Osteoblast (primary cell): ENCODE measurements at regions not wholly inside any gene's neighbourhood (a gene's known extent, or its start where the extent isn't known, plus 50 kb on each side); places are given as distances from the start of the nearest gene placed in this dataset.
"Not testable (repeated sequence)": the region's sequence is repeated elsewhere in the genome, so short reads cannot be mapped to it uniquely, and the experiment has no call there.

Experiments used
- DNase-seq: peaks from one replicate; pipeline ENCODE4 v3.0.0; 2011; ENCODE audit warnings: low spot score, mixed read lengths; ENCODE audit not compliant: insufficient read length; ENCODE audit errors: missing footprints
- H2AFZ ChIP-seq: 2 replicates; pipeline ENCODE4 v1.6.0; 2011; ENCODE audit warnings: mild to moderate bottlenecking, low read length
- H3K27ac ChIP-seq: 2 replicates; pipeline ENCODE4 v1.5.1; 2011; ENCODE audit warnings: mild to moderate bottlenecking, low read depth, low read length, moderate library complexity
- H3K27me3 ChIP-seq: 2 replicates; pipeline ENCODE4 v1.6.0; 2012; ENCODE audit warnings: mild to moderate bottlenecking, control low read depth, inconsistent platforms, low read length, moderate library complexity; ENCODE audit not compliant: insufficient read depth
- H3K36me3 ChIP-seq: 2 replicates; pipeline ENCODE4 v1.5.1; 2011; ENCODE audit warnings: mild to moderate bottlenecking, low read length, control low read depth, moderate library complexity; ENCODE audit not compliant: insufficient read depth
- H3K4me1 ChIP-seq: 2 replicates; pipeline ENCODE4 v1.5.1; 2011; ENCODE audit warnings: mild to moderate bottlenecking, low read length, control low read depth, moderate library complexity; ENCODE audit not compliant: insufficient read depth
- H3K4me2 ChIP-seq: 2 replicates; pipeline ENCODE4 v1.6.0; 2011; ENCODE audit warnings: mild to moderate bottlenecking, low read length; ENCODE audit not compliant: insufficient read depth
- H3K4me3 ChIP-seq: fragments of 200-600 bp; sonication (generic); 3 replicates; pipeline ENCODE4 v1.5.1; 2012; ENCODE audit warnings: mild to moderate bottlenecking, low read length, inconsistent platforms; ENCODE audit not compliant: insufficient read depth
- H3K79me2 ChIP-seq: 2 replicates; pipeline ENCODE4 v1.6.0; 2012; ENCODE audit warnings: mild to moderate bottlenecking, low read length, control low read depth, inconsistent platforms; ENCODE audit not compliant: insufficient read depth
- H3K9me3 ChIP-seq: 2 replicates; pipeline ENCODE4 v1.5.1; 2011; ENCODE audit warnings: low read depth, low read length, control low read depth
- H4K20me1 ChIP-seq: 2 replicates; pipeline ENCODE4 v1.6.0; 2012; ENCODE audit warnings: mild to moderate bottlenecking, low read length, control low read depth; ENCODE audit not compliant: insufficient read depth
- CTCF ChIP-seq: IDR thresholded peaks from 2 replicates; pipeline ENCODE4 v1.5.1; 2011; ENCODE audit warnings: mild to moderate bottlenecking, low read depth, low read length, moderate library complexity; ENCODE audit errors: extremely low read depth

GRCh38 chr4:58825278-58825677 is 1715.1 kb upstream of the IGFBP7 start:
- no peaks in the 10 kb centered on the region for H3K9me3 ChIP-seq
- DNase-seq, result no peak
- no peak overlapping the region for H3K4me2 ChIP-seq
- no peak overlapping the region for H3K4me3 ChIP-seq
- no peaks in the 10 kb centered on the region for H4K20me1 ChIP-seq
- H3K4me1 ChIP-seq, result no peaks in the 10 kb centered on the region
- no peak overlapping the region for H2AFZ ChIP-seq
- H3K27me3 ChIP-seq, result no peaks in the 10 kb centered on the region
- H3K79me2 ChIP-seq, result no peaks in the 10 kb centered on the region
- no peaks in the 10 kb centered on the region for H3K36me3 ChIP-seq
- H3K27ac ChIP-seq, result no peak overlapping the region
- no peak for TF ChIP-seq CTCF

DNA sequence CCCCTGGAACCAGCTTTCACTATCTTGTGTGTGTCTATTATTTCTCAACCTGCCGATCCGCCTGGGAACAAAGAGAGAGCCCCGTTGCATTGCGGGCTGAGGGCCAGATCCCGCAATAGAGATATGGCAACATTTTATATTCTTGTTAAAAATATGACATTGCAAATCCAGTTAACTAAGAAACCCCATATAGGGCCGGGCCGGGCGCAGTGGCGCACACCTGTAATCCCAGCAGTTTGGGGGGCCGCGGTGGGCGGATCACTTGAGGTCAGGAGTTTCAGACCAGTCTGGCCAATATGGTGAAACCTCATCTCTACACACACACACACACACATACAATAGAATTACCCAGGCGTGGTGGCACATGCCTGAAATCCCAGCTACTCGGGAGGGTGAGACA is 1708.4 kb upstream of the IGFBP7 start:
- H3K36me3 ChIP-seq, H4K20me1 ChIP-seq, H3K9me3 ChIP-seq, H3K4me2 ChIP-seq, H3K27me3 ChIP-seq, H3K27ac ChIP-seq, H3K4me3 ChIP-seq, H3K4me1 ChIP-seq, H2AFZ ChIP-seq, H3K79me2 ChIP-seq, DNase-seq: not testable (repeated sequence)

DNA sequence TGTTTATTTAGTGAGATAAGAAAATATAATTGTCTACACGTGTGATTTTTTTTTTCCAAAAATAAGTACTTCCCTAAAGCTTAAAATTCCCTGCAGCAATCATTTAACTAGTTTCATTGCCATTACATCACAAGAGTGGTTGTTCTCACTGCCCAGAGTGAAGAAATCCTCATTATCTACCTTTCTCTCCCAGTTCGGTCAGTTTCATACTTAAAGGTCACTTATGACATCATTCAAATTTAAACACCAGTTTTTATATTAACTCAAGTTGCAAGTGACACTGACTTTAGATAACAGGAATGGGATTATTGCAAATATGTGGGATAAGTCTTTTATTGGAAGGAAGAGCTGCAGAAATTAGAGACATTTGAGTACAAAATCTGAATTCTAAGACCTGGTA is 1699.8 kb upstream of the IGFBP7 start:
- no peak for DNase-seq
- Histone ChIP-seq H3K4me1 (no peaks in the 10 kb centered on the region), H3K4me3 (no peak overlapping the region), H3K4me2 (no peak overlapping the region), H2AFZ (no peak overlapping the region), H3K9me3 (no peaks in the 10 kb centered on the region), H3K27me3 (no peaks in the 10 kb centered on the region), H3K36me3 (no peaks in the 10 kb centered on the region), H3K27ac (no peak overlapping the region), H3K79me2 (no peaks in the 10 kb centered on the region), H4K20me1 (no peaks in the 10 kb centered on the region)
- TF ChIP-seq CTCF, result no peak

DNA sequence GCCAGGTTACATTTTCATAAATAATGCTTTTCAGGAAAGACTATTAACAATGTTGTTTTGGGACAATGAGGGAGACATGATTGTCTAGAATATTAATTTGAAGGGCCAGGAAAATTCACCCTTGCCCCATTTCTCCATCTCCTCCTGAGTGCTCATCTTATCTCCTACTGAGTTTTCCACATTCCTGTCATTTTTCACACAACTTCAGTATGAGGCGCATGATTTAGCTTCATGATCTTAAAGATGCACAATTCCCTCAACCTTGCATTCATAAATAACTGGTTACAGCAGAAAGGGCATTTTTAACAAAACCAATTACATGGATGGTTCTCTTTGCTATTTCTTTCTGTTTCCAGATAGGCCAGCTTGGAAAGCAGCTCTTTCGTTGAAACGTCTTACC is 1699.2 kb upstream of the IGFBP7 start:
- H4K20me1 ChIP-seq, result no peaks in the 10 kb centered on the region
- H3K79me2 ChIP-seq, result no peaks in the 10 kb centered on the region
- no peaks in the 10 kb centered on the region for H3K9me3 ChIP-seq
- H3K4me2 ChIP-seq, result no peak overlapping the region
- H3K27ac ChIP-seq, result no peak overlapping the region
- TF ChIP-seq CTCF, result no peak
- no peak for DNase-seq
- H3K27me3 ChIP-seq, result no peaks in the 10 kb centered on the region
- no peaks in the 10 kb centered on the region for H3K4me1 ChIP-seq
- H3K36me3 ChIP-seq, result no peaks in the 10 kb centered on the region
- no peak overlapping the region for H3K4me3 ChIP-seq
- no peak overlapping the region for H2AFZ ChIP-seq

GRCh38 chr4:58808817-58809216 is 1698.6 kb upstream of the IGFBP7 start:
- no peaks in the 10 kb centered on the region for H3K9me3 ChIP-seq
- no peak for TF ChIP-seq CTCF
- H2AFZ ChIP-seq, result no peak overlapping the region
- no peaks in the 10 kb centered on the region for H3K27me3 ChIP-seq
- no peak for DNase-seq
- no peaks in the 10 kb centered on the region for H4K20me1 ChIP-seq
- H3K4me2 ChIP-seq, result no peak overlapping the region
- H3K27ac ChIP-seq, result no peak overlapping the region
- no peaks in the 10 kb centered on the region for H3K79me2 ChIP-seq
- no peaks in the 10 kb centered on the region for H3K36me3 ChIP-seq
- no peaks in the 10 kb centered on the region for H3K4me1 ChIP-seq
- no peak overlapping the region for H3K4me3 ChIP-seq
